ENCODE measurements at regions not wholly inside any gene's neighbourhood (a gene's known extent, or its start where the extent isn't known, plus 50 kb on each side); places are given as distances from the start of the nearest gene placed in this dataset.

- no peaks in the 10 kb centered on the region for H3K9me3 ChIP-seq
- no peak for DNase-seq
- no peak for TF ChIP-seq CTCF (IDR thresholded peaks at IDR 0.05)
- H3K4me3 ChIP-seq: no peak overlapping the region
- no peaks in the 10 kb centered on the region for H3K4me1 ChIP-seq (ENCODE audit: low read depth)
- no peak for ATAC-seq
- H3K36me3 ChIP-seq (ENCODE audit: low read depth): no peaks in the 10 kb centered on the region
- intact Hi-C loops (cut with DNase I, micrococcal nuclease): no loop called here
Observed at GRCh38 chr21:16773206-16773605, 739.6 kb upstream of the CXADR start.

- ATAC-seq: no peak
- intact Hi-C loops (cut with DNase I, micrococcal nuclease): no loop called here
- TF ChIP-seq CTCF (IDR thresholded peaks at IDR 0.05): no peak
- Histone ChIP-seq H3K4me3 (no peak overlapping the region), H3K36me3 (ENCODE audit: low read depth) (no peaks in the 10 kb centered on the region), H3K4me1 (ENCODE audit: low read depth) (no peaks in the 10 kb centered on the region), H3K9me3 (no peaks in the 10 kb centered on the region)
- no peak for DNase-seq
Observed at GRCh38 chr21:16775076-16775475, 737.8 kb upstream of the CXADR start.

- H3K9me3 ChIP-seq: no peaks in the 10 kb centered on the region
- H3K4me3 ChIP-seq: no peak overlapping the region
- TF ChIP-seq CTCF (IDR thresholded peaks at IDR 0.05): no peak
- H3K36me3 ChIP-seq (ENCODE audit: low read depth): no peaks in the 10 kb centered on the region
- no peak for ATAC-seq
- intact Hi-C loops (cut with DNase I, micrococcal nuclease): no loop called here
- no peak for DNase-seq
- H3K4me1 ChIP-seq (ENCODE audit: low read depth): no peaks in the 10 kb centered on the region
Observed at GRCh38 chr21:16777041-16777720, 735.7 kb upstream of the CXADR start.

GRCh38 chr21:16788584-16788983 is 724.3 kb upstream of the CXADR start:
- no peak for ATAC-seq
- no peaks in the 10 kb centered on the region for H3K4me1 ChIP-seq (ENCODE audit: low read depth)

GRCh38 chr21:16789636-16790035 is 723.2 kb upstream of the CXADR start:
- intact Hi-C loops (cut with DNase I, micrococcal nuclease): loop anchor here in 1 of 2 donors (5.0 kb wide), 1 partner anchor 47 kb away; no protein-coding TSS in a partner anchor
- TF ChIP-seq CTCF (IDR thresholded peaks at IDR 0.05): no peak
- Histone ChIP-seq H3K36me3 (ENCODE audit: low read depth) (no peaks in the 10 kb centered on the region), H3K9me3 (peaks cover 3% of the 10 kb centered on the region), H3K4me1 (ENCODE audit: low read depth) (no peaks in the 10 kb centered on the region), H3K4me3 (no peak overlapping the region)
- ATAC-seq: no peak
- DNase-seq: no peak

More at GRCh38 chr21:16788584-16788983, 724.3 kb upstream of the CXADR start:
- Histone ChIP-seq H3K9me3 (peaks cover 9% of the 10 kb centered on the region), H3K4me3 (no peak overlapping the region), H3K36me3 (ENCODE audit: low read depth) (no peaks in the 10 kb centered on the region)
- DNase-seq: no peak
- intact Hi-C loops (cut with DNase I, micrococcal nuclease): no loop called here
- TF ChIP-seq CTCF (IDR thresholded peaks at IDR 0.05): no peak

Data from mucosa of descending colon (tissue), 3 donors.